NCI-H2196 (cell line): ENCODE measurements at regions not wholly inside any gene's neighbourhood (a gene's known extent, or its start where the extent isn't known, plus 50 kb on each side); places are given as distances from the start of the nearest gene placed in this dataset.

ENCODE experiments used
- DNase-seq: peaks from one replicate; lab custom pipeline; 2025; ENCODE audit not compliant: unreplicated experiment; lab: John Stamatoyannopoulos, UW

DNA sequence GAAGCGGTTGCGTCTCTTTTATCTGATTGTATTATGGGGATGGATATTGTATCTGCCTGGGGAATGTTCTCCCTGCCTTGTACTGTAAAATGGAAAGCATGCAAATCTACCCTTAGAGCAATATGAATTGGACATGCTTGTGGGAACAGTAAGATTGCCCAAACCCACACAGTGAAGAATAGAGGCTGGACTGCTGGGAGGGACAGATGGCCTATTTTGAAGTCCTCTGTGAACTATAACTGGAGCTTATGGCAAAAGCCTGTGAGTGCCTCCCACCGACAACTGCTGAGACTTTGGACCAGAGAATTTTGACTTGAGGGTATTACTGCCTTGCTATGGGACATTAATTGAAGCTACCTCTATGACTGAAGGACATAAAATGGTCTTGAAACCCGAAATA is 168.9 kb downstream of the ERCC6L2 start:
- DNase-seq, result no peak

DNA sequence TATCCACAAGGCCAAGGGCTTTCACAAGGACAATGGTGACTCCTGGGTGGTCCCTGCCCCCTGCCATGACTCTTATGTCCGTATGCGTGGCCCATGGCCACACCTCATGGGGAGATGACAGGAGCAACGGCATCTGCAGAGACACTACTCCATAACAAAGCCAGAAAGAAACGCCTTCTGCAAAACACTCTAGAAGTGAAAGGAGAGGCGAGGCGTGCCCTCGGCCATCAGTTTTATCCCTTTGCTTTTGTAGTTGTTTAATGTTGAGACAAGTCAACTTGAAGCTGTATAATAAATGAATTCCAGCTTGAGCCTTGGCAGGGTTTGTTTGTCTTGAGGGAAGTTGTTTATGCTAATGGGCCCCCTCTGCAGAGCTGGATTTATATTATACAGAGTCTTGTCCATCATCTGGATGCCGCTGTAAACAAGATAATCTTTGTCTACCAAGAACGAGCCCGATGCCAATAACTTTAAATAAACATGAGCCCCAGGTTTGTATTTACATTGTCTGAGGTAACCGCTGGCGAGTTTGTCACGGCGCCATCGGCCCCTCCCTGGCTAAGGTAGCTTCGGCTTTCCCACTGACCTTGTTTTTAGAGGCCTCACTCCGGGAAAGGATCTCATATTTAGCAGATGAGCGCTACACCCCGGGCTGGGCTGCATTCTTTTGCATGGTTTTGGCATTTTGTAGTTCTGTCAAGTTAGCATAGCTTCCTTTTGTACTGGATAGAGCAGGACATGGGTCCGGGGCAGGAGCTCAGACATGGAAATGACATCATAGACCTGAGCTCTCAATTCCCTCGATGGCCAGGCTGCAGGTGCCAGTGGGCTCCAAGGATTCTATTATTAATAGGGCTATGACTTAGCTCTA is 165.3 kb downstream of the ERCC6L2 start:
- no peak for DNase-seq

DNA sequence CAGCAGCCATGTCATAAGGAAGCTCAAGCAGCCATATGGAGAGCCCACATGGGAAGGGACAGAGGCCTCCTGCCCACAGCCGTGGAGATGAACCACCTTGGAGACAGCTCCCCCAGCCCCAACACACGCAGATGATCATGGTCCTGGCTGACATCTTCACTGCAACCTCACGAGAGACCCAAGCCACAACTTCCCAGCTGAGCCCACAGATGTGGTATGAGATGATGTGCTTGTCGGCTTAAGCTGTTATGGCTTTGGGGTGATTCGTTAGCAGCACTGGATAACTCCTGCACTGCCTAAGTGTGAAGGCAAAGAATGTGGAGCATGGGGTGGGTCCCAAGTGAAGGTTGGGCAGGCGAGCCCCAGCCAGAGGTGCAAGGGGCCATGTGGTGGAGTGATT is 163.4 kb downstream of the ERCC6L2 start:
- DNase-seq, result no peak

DNA sequence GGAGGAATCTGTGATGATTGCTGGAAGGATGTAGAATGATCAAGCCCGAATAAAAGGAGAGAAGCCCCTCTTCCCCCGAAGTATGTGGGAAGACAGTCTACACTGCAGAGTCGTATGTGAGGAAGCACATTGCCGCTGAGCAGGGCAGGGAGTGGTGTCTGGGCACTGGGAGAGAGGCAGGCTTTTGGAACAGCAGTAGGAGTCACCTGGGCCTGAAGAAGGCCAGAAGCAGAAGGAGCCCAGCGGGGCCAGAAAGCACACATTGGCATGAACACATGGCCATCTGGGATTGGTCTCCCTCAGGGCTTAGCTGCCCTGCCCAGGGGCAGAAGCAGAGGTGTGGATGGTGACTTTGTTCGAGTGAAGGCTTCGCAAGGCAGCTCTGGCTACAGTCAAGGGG is 162.8 kb downstream of the ERCC6L2 start:
- no peak for DNase-seq

DNA sequence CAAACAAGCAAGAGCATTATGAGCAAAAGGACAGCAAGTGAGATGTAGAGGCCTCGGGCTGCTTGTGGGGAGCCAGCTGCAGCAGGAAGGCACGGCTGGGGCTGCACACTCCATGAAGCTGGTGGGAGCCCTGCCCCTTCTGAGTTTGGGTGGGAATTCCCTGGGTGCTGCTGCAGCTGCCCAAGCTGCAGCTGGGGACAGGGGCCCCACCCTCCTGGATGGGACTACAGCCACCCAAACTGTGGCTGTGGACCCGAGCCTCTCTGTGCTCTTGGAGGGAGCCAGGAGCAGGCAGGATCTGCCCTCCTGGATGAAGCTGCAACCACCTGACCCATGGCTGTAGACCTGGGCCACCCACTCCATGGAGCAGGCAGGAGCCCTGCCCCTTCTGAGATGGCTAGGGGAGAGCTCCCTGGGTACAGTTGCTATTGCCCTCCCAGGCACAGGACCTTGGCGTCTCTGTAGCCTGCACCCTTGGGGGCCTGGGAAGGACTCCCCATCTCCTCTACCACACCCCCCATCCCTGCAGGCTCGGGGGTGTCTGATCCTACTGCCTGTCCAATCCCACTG is 159.1 kb downstream of the ERCC6L2 start:
- no peak for DNase-seq

DNA sequence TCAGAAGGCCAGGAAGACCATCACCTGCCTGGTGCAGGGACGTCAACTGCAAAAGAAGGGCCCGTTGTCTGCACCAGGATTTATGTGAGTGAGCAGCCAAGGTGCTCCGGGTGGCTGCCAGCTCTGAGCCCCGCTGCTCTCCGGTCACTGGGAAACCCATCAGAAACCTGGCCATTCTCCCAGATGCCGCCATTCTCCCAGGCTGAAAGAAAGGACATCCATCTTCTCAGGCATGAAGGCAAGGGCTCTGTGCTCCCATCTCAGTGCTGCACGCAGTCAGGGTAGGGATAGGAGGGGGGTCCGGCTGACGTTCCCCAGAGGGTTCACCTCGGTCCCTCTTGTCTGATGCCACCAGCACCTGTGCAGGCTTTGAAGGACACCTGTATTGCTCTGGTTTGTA is 158.4 kb downstream of the ERCC6L2 start:
- no peak for DNase-seq

DNA sequence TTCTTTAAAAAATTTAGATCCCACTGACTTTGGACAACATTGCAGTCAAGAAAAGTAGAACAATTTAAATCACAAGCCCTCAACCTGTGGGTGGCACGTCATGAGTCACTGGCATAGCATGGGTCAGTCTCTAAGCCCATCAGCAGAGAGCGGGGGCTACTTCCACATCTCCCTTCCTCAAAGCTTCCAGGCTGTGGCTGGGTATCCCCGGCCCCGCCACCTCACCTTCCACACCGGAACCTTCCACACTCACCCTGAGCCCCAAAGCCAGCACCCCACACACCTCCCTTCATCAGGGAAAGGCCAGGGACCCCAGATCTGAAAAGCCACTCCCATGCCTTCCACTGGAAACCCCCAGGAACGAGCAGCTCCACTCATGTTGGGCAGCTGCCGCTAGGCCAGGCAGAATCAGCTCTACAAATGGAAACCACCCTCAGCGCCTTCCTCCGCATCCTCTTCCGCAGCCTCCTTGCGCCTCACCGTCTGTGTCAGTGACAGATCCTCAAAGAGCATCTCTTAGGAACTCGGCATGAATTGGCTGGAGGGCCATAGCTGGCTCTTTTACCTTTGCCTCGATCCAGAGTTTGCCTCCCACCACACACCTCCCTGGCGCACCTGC is 156.5 kb downstream of the ERCC6L2 start:
- DNase-seq, result no peak

DNA sequence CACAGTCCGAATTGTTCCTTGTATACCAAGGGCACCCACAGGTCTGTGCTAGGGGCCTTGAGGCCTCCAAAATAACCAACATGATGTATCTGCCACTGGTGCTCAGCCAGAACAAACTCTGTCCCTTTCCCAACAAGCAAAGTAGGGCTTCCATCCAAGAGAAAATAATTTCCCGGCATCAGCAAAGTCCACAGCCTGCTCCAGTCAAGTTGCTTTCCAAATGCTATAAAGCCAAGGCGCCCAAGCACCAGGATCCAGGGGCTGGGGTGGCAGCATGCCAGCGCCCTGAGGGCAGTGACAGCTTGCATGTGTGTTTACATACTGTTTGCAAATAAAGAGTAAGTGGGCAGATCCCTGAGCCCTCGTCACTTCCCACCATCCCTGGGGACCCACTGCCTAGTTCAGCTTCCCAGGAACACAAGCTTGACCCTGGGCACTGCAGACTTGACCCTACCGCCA is 155.9 kb downstream of the ERCC6L2 start:
- peak; percentile 81 for DNase-seq

DNA sequence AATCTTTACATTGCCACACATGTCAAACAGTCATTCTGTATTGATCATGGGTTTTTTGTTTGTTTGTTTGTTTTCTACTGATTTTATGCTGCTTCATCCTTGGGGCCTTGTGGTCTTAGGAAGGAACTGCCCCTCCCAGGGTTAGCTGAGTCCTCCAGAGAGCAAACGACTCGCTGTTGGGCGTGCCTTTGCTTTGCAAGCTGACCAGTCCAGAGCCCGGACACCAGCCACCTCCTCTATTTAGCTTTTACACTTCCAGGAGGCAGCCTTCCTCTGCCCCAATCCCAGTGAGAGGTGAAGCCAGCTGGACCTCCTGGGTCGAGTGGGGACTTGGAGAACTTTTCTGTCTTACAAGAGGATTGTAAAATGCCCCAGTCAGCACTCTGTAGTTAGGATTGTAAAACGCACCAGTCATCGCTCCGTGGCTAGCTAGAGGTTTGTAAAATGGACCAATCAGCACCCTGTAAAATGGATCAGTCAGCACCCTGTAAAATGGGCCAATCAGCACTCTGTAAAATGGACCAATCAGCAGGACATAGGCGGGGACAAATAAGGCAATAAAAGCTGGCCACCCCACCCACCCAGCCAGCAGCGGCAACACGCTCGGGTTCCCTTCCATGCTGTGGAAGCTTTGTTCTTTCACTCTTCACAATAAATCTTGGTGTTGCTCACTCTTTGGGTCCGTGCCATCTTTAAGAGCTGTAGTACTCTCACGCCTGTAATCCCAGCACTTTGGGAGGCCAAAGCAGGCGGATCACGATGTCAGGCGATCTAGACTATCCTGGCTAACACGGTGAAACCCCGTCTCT is 154.4 kb downstream of the ERCC6L2 start:
- no peak for DNase-seq

DNA sequence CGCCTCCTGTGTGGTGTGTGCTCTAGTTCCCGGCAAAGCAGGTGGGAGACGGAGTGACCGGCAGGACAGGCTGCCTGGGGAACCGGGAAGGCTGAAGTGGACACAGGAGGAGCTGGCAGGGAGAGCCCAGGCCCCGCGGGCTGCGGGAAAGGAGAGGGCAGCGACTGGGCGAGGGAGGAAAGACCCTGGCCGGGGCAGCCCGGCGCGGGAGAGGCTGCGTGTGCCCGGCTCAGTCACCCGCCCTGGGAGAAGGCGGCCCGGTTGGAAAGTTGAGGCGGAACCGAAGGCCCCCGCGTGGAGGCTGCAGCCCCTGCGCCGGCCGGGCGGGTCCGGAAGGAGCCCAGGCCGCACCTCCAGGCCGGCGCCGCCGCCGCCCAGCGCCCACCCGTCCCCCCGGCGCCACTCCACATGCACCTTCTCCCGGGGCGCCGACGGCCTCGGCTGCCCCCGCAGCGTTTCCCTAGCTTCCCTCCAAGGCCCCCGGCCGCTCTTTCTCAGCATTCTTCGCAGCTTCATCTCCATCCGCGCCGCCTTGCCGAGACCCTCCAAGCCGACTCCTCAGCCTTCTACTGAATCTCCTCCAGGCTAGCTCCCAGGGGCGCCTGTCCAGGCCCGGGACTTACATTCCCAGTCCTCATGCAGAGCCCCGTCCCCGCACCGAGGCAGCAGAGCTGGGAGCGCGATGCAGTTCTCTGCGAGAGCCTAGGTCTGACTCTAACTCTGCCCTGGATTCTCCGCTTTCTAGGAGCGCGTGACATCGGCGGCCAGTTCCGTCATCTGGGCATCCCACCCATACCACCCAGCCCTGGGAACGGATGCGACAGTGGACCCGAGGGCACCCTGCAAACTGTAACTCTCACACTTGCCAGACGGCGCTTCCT is 152.0 kb downstream of the ERCC6L2 start:
- no peak for DNase-seq

DNA sequence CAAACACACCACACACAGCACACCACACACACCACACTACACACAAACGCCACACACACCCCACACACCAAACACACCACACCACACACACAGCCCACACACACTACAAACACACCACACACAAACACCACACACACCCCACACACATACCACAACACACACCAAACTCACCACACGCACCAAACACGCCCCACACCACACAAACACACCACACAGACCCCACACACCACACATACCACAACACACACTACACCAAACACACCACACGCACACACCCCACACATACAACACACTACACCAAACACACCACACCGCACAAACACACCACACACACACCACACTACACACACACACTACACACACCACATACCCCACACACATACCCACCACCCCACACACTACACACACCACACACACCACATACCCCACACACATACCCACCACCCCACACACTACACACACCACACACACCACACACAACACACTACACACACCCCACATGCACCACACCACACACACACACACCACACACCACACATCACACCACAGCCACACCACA is 151.2 kb downstream of the ERCC6L2 start:
- DNase-seq, result no peak

DNA sequence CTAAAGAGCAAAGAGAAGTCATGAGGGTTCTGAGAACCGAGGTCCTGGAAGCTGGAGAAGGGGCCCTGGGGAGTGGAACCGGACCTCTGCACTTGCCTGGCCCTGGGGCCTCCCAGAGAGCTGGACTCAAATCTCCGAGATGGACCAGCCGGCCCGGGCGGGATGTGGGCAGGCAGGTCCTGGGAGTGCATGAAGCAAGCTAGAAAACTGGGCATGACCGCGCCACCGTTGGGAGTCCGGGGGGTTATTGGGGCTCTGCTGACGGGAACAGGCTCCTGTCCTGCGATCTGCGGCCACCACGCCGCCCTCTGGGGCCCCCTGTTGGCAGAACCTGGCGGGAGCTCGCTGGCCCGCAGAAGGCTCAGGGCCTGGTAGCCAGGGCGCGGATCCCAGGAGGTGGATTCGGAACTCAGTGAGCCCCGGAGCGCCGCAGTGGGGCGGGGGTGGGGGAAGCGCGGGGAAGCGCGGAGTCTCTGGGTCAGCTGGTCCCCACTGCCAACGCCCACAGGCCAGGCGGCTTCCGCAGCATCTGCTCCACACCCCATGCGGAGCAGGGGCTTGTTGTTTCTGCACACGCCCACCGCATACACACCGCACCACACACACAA is 150.6 kb downstream of the ERCC6L2 start:
- DNase-seq, result no peak

DNA sequence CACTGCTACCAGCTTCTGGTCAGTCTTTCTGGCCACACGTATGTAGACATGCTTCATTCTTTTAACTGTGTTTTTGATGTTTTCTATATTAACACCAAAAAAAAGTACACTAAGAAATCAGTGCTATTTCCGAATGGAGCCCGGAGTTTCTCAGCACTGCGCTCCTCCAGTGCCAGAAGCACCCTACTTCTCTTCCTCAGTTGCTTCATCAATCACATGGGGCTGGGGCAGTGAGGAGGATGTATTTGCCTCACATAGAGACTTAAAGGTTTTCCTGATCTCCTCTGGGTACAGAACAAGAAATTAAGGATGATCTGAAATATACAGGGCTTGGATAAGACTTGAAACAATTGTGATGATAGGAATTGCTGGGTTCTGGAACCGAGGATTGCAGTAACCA is 148.0 kb downstream of the ERCC6L2 start:
- DNase-seq, result no peak

DNA sequence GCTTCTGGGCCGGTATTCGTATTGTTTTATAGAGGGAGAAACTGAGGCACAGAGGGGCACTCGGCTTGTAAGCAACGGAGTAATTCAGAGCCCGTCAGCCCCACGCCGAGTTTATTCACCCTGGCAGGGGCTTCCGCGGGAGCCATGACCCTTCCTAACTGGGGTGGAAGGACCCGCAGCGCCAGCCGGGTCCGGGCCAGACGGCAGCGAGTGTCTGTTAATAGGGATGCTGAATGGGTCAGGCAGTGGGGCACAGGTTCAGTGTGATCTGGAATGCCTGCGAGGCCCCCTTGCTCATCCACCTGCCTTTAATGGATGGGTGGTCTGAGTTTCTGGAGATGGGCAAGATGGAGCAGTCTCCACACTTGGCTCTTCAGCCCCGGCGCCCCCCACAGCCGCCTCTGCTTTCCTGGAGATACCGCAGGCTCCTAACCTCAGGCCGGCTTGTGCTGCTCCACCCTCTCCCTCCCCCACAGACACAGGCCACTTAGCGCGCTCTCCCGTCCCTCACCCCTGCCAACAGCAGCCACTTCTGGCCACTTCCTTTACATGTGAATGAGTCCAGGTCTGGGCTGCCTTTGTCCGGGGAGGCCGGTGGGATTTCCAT is 147.1 kb downstream of the ERCC6L2 start:
- DNase-seq, result no peak

DNA sequence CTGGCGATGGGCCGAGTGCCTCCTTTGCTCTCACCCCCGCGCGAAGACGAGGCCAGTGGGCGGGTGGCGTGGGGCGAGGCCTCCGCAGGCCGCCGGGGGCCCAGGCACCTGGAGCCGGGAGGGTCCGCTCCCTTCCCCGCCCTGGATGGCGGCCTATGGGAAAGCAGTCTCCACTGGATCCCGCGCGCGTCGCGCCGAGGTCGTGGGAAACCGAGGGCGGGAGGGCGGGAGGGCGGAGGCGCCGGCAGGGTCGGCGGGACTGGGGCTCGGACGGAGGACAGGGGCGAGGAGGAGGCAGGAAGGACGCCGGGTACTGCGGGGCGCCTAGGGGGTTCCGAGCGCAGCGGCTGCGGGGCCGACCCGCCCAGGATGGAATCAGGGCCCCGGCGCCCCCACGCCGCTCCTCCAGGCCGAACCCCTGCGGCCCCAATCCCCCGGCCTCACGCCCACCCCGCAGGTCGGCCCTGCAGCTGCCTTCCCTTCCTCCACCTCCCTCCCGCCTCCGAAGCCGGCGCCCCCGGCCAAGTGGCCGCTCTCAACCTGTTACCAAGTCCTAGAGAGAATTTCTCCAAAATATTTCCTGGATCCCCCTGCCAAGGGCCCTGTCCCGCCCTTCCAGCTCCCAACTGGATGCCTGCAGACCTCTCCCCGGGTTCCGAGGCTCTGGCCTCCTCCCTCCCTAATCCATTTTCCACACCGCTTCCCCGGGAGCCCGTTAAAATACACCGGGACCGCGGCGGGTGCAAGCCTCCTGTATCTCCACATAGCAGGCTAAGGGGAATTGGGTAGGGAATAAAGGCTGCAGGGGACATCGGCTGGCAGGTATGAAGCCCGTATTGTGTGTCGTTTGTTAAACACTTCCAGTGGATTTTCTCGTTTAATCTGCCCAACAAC is 146.3 kb downstream of the ERCC6L2 start:
- DNase-seq, result no peak

DNA sequence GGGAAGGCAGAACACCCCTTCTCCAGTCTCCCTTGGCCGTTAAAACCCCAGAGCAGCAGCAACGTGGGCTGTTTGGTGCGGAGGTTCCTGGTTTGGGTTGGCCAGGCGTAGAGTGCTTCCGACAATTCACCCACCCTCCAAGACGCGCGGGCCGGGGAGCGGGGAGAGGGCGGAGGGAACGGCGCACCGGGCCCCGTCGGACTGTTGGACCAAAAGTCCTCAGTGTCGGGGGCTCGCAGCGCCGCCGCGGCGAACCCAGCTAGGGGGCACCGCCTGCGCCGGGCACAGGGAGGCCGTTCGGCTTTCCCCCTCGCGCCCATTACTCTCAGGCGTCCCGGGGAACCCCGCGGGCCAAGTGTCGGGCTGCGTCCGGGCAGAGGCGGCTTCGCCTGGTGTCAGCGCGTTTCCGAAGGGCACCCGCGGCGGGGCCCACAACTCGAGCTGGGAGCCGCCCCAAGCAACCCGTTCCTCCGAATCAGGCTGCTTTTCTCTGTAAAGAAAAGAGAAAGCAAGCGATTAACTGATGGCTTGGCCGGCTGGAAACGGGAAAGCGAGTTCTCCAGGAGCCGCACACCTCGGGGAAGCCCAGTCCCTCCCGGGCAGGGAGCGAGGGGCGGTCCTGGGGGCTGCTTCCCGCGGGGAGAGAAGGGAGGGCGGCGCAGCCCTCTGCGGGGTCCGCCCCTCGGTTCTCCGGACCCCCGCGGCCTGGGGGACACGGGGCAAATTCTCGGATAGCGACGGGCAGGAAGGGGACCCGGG is 145.5 kb downstream of the ERCC6L2 start:
- DNase-seq, result no peak

DNA sequence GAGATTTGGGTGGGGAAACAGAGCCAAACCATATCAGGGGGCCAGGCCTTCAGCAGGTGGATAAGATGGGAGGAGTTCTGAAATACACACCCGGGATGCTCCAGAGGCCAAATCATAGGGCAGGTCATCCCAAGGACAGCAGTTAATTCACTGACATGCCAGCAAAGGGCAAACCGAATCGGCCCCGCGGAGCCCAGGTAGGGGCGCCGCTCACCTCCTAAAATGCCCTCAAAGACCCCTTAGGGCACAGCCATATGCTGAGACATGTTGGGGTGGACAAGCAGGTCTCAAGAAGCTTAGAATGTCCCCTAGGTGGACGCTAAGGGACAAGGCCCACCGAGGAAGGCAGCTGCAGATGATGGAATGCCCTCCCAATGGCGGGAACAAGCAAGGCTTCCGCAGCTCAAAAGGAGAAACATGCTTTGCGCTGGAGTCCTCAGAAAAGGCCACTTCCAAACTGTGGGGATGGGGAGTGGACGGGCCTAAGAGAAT is 144.9 kb downstream of the ERCC6L2 start:
- DNase-seq, result no peak
